GM10266 (cell line): ENCODE measurements at regions not wholly inside any gene's neighbourhood (a gene's known extent, or its start where the extent isn't known, plus 50 kb on each side); places are given as distances from the start of the nearest gene placed in this dataset.

Experiments
- DNase-seq: peaks from one replicate; pipeline ENCODE4 v3.0.0; 2012; ENCODE audit errors: extremely low spot score
- TF ChIP-seq, protein P1 (sequence below): IDR thresholded peaks from 2 replicates; pipeline ENCODE4 v1.5.1; 2012; ENCODE audit warnings: mild to moderate bottlenecking, low read depth; ENCODE audit not compliant: control insufficient read depth, insufficient read depth; ENCODE audit errors: missing control alignments

DNA sequence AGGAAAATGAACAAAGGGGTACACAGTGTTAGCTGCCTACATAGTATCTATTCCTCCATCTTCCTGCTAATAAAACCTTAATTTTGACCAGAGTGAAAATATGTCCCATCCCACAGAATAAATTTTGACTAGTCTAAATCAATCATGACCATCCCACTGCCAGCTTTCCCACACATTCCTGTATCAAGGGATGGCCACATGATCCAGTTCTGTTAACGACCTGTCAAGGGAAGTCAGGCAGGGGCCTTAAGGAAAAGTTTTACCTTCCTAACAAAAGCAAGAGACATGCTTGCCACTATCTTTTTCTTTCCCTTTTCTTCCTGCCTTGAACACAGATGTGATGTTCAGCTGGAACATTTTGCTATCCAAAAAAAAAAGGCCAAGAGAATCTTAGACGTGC lies 185.0 kb upstream of the CHAC2 start:
- no peak for DNase-seq
- TF ChIP-seq, protein P1, sequence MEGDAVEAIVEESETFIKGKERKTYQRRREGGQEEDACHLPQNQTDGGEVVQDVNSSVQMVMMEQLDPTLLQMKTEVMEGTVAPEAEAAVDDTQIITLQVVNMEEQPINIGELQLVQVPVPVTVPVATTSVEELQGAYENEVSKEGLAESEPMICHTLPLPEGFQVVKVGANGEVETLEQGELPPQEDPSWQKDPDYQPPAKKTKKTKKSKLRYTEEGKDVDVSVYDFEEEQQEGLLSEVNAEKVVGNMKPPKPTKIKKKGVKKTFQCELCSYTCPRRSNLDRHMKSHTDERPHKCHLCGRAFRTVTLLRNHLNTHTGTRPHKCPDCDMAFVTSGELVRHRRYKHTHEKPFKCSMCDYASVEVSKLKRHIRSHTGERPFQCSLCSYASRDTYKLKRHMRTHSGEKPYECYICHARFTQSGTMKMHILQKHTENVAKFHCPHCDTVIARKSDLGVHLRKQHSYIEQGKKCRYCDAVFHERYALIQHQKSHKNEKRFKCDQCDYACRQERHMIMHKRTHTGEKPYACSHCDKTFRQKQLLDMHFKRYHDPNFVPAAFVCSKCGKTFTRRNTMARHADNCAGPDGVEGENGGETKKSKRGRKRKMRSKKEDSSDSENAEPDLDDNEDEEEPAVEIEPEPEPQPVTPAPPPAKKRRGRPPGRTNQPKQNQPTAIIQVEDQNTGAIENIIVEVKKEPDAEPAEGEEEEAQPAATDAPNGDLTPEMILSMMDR: no peak

DNA sequence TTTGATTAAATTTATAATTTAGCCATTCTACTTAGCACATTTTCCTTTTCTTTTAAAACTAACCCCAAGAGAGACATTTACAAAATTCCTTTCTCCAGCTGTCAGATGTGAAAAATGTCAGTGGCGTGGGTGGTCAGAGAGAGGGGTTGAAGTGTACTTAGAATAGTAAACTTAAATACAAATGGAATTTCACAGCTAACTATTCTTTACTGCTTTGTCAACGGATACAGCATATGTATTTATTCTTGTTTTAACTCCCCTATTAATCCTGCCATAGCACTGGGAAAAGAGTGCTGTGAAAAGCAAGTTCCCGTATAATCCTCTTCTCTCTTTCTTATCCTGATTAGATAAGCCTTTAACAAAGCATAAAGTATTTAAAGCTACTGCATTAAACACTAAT lies 191.4 kb upstream of the CHAC2 start:
- TF ChIP-seq, protein P1: no peak
- DNase-seq: no peak

DNA sequence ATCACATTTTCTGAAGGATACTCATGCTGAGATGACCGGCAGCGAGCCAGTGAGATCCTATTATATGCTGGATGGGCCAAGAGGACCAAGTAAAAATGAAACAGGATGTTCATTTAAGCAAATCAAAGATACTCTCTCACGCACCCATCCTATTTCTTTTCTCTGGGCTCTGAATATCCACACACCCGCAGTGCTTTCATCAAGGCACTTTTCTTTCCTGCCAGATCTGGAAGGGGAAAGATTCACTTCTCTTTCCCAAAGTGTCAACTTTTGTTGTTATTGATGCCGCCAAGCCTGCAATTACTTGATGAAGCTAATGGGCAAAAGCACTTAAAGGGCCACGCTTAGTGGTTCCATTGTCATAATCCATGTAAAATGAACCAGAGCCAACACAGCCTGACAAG lies 191.9 kb upstream of the CHAC2 start:
- DNase-seq: no peak
- TF ChIP-seq, protein P1: no peak

DNA sequence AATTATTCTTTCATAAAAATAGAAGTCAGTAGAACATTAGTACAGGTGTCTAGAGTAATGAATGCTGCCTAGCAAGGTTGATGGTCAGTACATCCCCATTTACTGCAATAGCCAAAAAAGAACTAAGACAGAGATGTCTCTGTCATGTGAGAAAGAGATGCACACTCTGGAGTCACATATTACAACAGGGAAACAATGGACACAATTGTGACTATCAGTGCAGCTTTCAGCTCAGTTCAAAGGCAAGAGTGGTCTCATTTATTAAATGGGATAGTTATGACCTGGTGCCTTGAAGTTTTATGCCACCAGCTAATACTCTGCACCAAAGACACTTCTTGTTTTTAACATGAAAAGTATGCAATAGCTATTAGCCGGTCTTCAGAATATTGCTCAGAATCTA lies 194.9 kb upstream of the CHAC2 start:
- DNase-seq: no peak
- TF ChIP-seq, protein P1: no peak

DNA sequence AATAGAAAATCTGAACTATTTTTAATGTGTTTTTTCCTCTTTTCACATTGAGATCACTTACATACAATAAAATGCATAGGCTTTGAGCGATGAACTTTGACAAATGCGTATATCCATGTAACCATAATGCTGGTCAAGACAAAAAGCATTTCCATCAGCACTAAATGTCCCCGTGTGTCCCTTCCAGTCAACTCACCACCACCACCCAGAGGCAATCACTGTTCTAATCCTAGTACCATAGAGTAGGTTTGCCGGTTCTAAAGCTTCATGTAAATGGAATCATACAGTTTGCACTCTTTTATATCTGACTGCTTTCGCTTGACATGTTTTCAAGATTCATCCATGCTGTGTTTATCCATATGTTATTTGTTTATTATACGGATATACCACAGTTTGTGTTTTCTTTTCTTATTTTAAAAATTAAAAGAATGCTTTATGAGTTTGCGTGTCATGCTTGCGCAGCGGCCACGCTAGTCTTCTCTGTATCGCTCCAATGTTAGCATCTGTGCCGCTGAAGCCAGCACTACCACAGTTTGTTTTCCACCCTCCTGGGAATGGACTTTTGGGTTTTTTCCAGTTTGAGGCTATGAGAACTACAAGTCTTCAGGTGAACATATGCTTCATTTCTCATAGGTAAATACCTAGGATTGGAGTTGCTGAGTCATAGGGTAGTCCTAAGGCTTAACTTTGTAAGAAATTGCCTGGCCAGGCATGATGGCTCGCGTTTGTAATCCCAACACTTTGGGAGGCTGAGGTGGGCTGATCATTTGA lies 197.5 kb upstream of the CHAC2 start:
- TF ChIP-seq, protein P1: no peak
- DNase-seq: no peak

DNA sequence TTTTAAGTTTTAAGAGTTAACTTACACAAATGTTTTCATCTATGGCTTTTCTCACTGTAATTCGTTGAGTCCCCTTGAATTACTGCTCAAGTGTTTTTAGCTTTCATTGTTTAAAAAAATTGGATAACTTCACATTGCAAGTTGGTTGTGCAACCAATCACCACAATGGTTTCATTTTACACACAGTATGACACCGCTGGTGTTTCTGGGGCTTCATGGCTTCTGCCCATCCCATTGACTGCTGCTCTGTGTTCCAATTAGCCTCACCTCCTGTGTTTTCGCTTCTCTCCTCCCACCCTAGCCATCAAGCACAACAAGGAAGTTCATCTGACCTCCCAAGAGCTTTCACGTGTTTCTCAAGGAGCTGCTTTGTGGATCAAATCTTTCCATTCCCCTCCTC lies 199.1 kb upstream of the CHAC2 start:
- no peak for DNase-seq
- TF ChIP-seq, protein P1: no peak

DNA sequence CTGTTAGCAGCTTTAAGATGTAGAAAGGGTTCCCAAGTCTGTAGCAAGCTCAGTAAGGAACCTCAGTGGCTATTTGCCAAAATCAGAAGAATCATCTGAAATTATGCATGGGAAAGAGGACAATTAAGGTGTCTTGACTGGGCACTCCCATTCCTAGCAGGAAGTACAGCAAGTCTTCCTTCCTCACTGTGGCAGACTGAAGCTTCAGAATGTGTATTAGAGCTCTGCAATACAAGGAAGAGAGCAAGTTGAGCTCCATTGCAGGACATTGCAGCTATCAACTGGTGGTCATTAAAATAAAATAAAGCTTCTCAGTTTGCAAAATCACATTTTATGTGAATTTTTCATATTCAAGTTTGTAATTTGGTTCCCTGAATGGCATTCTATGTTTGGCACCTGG lies 200.5 kb upstream of the CHAC2 start:
- no peak for DNase-seq

More for the DNA sequence above, 200.5 kb upstream of the CHAC2 start:
- TF ChIP-seq, protein P1: no peak
